ENCODE measurements at regions not wholly inside any gene's neighbourhood (a gene's known extent, or its start where the extent isn't known, plus 50 kb on each side); places are given as distances from the start of the nearest gene placed in this dataset.

- Histone ChIP-seq H3K9me3 (ENCODE audit: insufficient read depth in 2 of 2, low read depth in 1 of 2, low read length in 1 of 2) (no peaks in the 10 kb centered on the region), H2BK20ac (ENCODE audit: low read length) (no peak overlapping the region), H3K4me1 (replicated peaks in 1 of 4; ENCODE audit: control insufficient read depth in 3 of 4, insufficient read depth in 4 of 4, low read length in 3 of 4) (no peaks in the 10 kb centered on the region), H4K5ac (ENCODE audit: insufficient read length, low read depth, low read length) (no peak overlapping the region), H2BK15ac (ENCODE audit: low read length) (no peak overlapping the region), H3K27ac (ENCODE audit: low read depth, low read length) (no peak overlapping the region), H3K4me3 (ENCODE audit: extremely low read depth in 1 of 4, insufficient read depth in 2 of 4, low read depth in 3 of 4, low read length in 4 of 4) (no peak overlapping the region), H4K20me1 (replicated peaks in 1 of 2; ENCODE audit: control insufficient read depth in 1 of 2, insufficient read depth in 2 of 2, low read length in 2 of 2) (no peaks in the 10 kb centered on the region), H3K9ac (replicated peaks in 1 of 4; ENCODE audit: extremely low read depth in 1 of 4, low read depth in 3 of 4, low read length in 3 of 4) (no peak overlapping the region), H3K79me2 (ENCODE audit: control insufficient read depth in 1 of 2, insufficient read depth in 2 of 2, low read length in 2 of 2) (no peaks in the 10 kb centered on the region), H2BK120ac (replicated peaks; ENCODE audit: low read depth, low read length) (no peak overlapping the region), H3K18ac (ENCODE audit: extremely low read depth, low read length) (no peak overlapping the region), H2BK12ac (ENCODE audit: low read depth, low read length) (no peak overlapping the region; the same call in 1 of the 2 replicates), H3K4me2 (ENCODE audit: insufficient read depth in 1 of 2, low read depth in 2 of 2, low read length in 2 of 2) (no peak overlapping the region), H2BK5ac (ENCODE audit: low read depth, low read length) (no peak overlapping the region), H4K8ac (ENCODE audit: extremely low read depth, insufficient read depth, low read length) (no peak overlapping the region), H3K56ac (replicated peaks; ENCODE audit: insufficient read length, low read depth, low read length) (no peak overlapping the region), H2AK5ac (ENCODE audit: low read depth, low read length) (no peak overlapping the region), H3K14ac (ENCODE audit: insufficient read length) (no peak overlapping the region), H3K79me1 (ENCODE audit: low read depth, low read length) (no peaks in the 10 kb centered on the region), H3K4ac (replicated peaks; ENCODE audit: insufficient read length, low read depth, low read length) (no peak overlapping the region), H3K36me3 (ENCODE audit: control insufficient read depth in 2 of 4, insufficient read depth in 4 of 4, low read length in 3 of 4) (no peaks in the 10 kb centered on the region), H3K27me3 (replicated peaks in 1 of 4; ENCODE audit: control insufficient read depth in 3 of 4, extremely low read depth in 1 of 4, insufficient read depth in 3 of 4, low read length in 3 of 4) (no peaks in the 10 kb centered on the region), H2AFZ (ENCODE audit: low read length) (no peak overlapping the region), H3K23me2 (ENCODE audit: low read depth, low read length) (peaks cover 2% of the 10 kb centered on the region; the same call in 1 of the 2 replicates), H4K91ac (replicated peaks; ENCODE audit: insufficient read length, low read length) (no peak overlapping the region), H3K23ac (ENCODE audit: insufficient read length) (no peak overlapping the region)
- DNase-seq (ENCODE audit: low read depth in 1 of 2, low spot score in 2 of 2), result no peak
- FAIRE-seq, result no peak
- ChIA-PET POLR2A (ENCODE audit: partially characterized antibody) (no interaction called here), CTCF (ENCODE audit: partially characterized antibody) (interaction anchor here (1.1 to 2.0 kb wide), 2 partner anchors 10 to 15 kb away, joined by 3 to 5 read pairs; no protein-coding TSS in a partner anchor)
- WGBS, 2 experiments (ENCODE audit: extremely low coverage in 1 of 2, insufficient coverage in 1 of 2, insufficient read length in 1 of 2, insufficient replicate concordance in 2 of 2, low coverage in 1 of 2, low lambda C conversion rate in 2 of 2, missing lambda C conversion rate in 1 of 2), result 83% methylated on average over 3 of the region's 3 CpGs; no CpG with 5 or more reads in 1 of the 2 experiments
- TF ChIP-seq KDM5A (IDR thresholded peaks at IDR 0.05; ENCODE audit: low read length), result no peak
- TF ChIP-seq KDM1A (IDR thresholded peaks at IDR 0.05; ENCODE audit: borderline replicate concordance, low read length), result no peak
- TF ChIP-seq YY1 (IDR thresholded peaks at IDR 0.05; ENCODE audit: low read depth, low read length), result no peak
- TF ChIP-seq RXRA (IDR thresholded peaks at IDR 0.05; ENCODE audit: insufficient read depth, low read depth, low read length), result no peak
- TF ChIP-seq SIN3A (conservative IDR thresholded peaks at IDR 0.05 in 1 of 2, IDR thresholded peaks at IDR 0.05 in 1 of 2; ENCODE audit: low read depth in 1 of 2, low read length in 2 of 2), result no peak
- TF ChIP-seq PHF8 (conservative IDR thresholded peaks at IDR 0.05; ENCODE audit: low read depth, low read length), result no peak
- no peak for TF ChIP-seq USF2 (IDR thresholded peaks at IDR 0.05; ENCODE audit: low read length)
Measured at GRCh38 chr12:103130564-103130963, 173.1 kb downstream of the ASCL1 start.
